GM19438 (cell line): ENCODE measurements at regions not wholly inside any gene's neighbourhood (a gene's known extent, or its start where the extent isn't known, plus 50 kb on each side); places are given as distances from the start of the nearest gene placed in this dataset.

Experiments used
- ATAC-seq: cut with Tn5 transposase; IDR thresholded peaks from one replicate; pipeline ENCODE4 v1.9.1; 2021; ENCODE audit warnings: low read depth; ENCODE audit not compliant: unreplicated experiment

- no peak for ATAC-seq
Observed at GRCh38 chr3:76161856-76162255, 376.5 kb upstream of the ZNF717 start.

- ATAC-seq = no peak
Observed at GRCh38 chr3:76171647-76172046, 386.3 kb upstream of the ZNF717 start.

GRCh38 chr3:76177610-76178009 lies 392.3 kb upstream of the ZNF717 start:
- no peak for ATAC-seq

GRCh38 chr3:76178412-76178811 lies 393.1 kb upstream of the ZNF717 start:
- no peak for ATAC-seq

GRCh38 chr3:76181213-76181612 lies 395.9 kb upstream of the ZNF717 start:
- no peak for ATAC-seq

- no peak for ATAC-seq
Observed at GRCh38 chr3:76198086-76198485, 412.7 kb upstream of the ZNF717 start.

- no peak for ATAC-seq
Observed at GRCh38 chr3:76199382-76199781, 414.0 kb upstream of the ZNF717 start.

GRCh38 chr3:76203578-76203977 lies 418.2 kb upstream of the ZNF717 start:
- no peak for ATAC-seq

- no peak for ATAC-seq
Observed at GRCh38 chr3:76206346-76206745, 421.0 kb upstream of the ZNF717 start.

GRCh38 chr3:76212679-76213078 lies 427.3 kb upstream of the ZNF717 start:
- ATAC-seq = no peak

GRCh38 chr3:76222201-76222600 lies 436.9 kb upstream of the ZNF717 start:
- no peak for ATAC-seq

GRCh38 chr3:76231258-76231657 lies 445.9 kb upstream of the ZNF717 start:
- no peak for ATAC-seq

- ATAC-seq = no peak
Observed at GRCh38 chr3:76242886-76243753, 457.8 kb upstream of the ZNF717 start.

GRCh38 chr3:76245073-76245472 lies 459.7 kb upstream of the ZNF717 start:
- no peak for ATAC-seq

GRCh38 chr3:76245622-76246021 lies 460.3 kb upstream of the ZNF717 start:
- ATAC-seq = no peak

- no peak for ATAC-seq
Observed at GRCh38 chr3:76264496-76264895, 479.1 kb upstream of the ZNF717 start.

- no peak for ATAC-seq
Observed at GRCh38 chr3:76264911-76265310, 479.6 kb upstream of the ZNF717 start.

GRCh38 chr3:76266511-76266910 lies 481.2 kb upstream of the ZNF717 start:
- ATAC-seq = no peak

GRCh38 chr3:76267851-76268380 lies 482.6 kb upstream of the ZNF717 start:
- no peak for ATAC-seq

- no peak for ATAC-seq
Observed at GRCh38 chr3:76293856-76294255, 508.5 kb upstream of the ZNF717 start.

GRCh38 chr3:76300746-76301145 lies 515.4 kb upstream of the ZNF717 start:
- no peak for ATAC-seq

- ATAC-seq = no peak
Observed at GRCh38 chr3:76307556-76307955, 522.2 kb upstream of the ZNF717 start.
